ENCODE measurements at regions not wholly inside any gene's neighbourhood (a gene's known extent, or its start where the extent isn't known, plus 50 kb on each side); places are given as distances from the start of the nearest gene placed in this dataset.

DNA sequence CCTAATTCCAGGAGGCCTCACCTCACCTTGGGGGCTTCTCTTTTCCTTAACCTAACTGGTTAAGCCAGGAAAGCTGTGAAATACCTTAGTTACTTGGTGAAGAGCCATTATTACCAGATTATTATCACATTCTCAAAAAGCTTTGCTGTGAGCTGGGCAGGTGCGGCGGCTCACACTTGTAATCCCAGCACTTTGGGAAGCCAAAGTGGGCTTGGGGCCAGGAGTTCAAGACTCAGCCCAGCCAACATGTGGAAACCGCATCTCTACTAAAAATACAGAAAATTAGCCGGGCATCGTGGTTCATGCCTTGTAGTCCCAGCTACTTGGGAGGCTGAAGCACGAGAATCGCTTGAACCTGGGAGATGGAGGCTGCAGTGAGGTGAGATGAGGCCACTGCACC is 102.4 kb upstream of the KLF6 start:
- TF ChIP-seq CTCF (tag by site-specific recombination; IDR thresholded peaks at IDR 0.05) (no peak), ZNF274 (IDR thresholded peaks at IDR 0.05; ENCODE audit: low read length) (no peak), ZNF274 (tag by site-specific recombination; IDR thresholded peaks at IDR 0.05; ENCODE audit: borderline replicate concordance) (no peak), YY1 (tag by site-specific recombination; IDR thresholded peaks at IDR 0.05) (no peak), ZNF660 (tag by site-specific recombination; IDR thresholded peaks at IDR 0.05) (no peak), PBX3 (CRISPR knock-in tag; IDR thresholded peaks at IDR 0.05) (no peak), ZNF549 (tag by site-specific recombination; IDR thresholded peaks at IDR 0.05) (no peak), PATZ1 (tag by site-specific recombination; IDR thresholded peaks at IDR 0.05) (no peak), ZNF623 (tag by site-specific recombination; IDR thresholded peaks at IDR 0.05) (no peak), ZNF423 (tag by site-specific recombination; IDR thresholded peaks at IDR 0.05) (no peak), ZNF555 (tag by site-specific recombination; conservative IDR thresholded peaks at IDR 0.05) (no peak), ZBTB7A (tag by site-specific recombination; IDR thresholded peaks at IDR 0.05; ENCODE audit: low read depth) (no peak), ZSCAN30 (tag by site-specific recombination; IDR thresholded peaks at IDR 0.05) (no peak), ZNF777 (tag by site-specific recombination; IDR thresholded peaks at IDR 0.05; ENCODE audit: borderline replicate concordance) (no peak)
- TF ChIP-seq, protein P1, sequence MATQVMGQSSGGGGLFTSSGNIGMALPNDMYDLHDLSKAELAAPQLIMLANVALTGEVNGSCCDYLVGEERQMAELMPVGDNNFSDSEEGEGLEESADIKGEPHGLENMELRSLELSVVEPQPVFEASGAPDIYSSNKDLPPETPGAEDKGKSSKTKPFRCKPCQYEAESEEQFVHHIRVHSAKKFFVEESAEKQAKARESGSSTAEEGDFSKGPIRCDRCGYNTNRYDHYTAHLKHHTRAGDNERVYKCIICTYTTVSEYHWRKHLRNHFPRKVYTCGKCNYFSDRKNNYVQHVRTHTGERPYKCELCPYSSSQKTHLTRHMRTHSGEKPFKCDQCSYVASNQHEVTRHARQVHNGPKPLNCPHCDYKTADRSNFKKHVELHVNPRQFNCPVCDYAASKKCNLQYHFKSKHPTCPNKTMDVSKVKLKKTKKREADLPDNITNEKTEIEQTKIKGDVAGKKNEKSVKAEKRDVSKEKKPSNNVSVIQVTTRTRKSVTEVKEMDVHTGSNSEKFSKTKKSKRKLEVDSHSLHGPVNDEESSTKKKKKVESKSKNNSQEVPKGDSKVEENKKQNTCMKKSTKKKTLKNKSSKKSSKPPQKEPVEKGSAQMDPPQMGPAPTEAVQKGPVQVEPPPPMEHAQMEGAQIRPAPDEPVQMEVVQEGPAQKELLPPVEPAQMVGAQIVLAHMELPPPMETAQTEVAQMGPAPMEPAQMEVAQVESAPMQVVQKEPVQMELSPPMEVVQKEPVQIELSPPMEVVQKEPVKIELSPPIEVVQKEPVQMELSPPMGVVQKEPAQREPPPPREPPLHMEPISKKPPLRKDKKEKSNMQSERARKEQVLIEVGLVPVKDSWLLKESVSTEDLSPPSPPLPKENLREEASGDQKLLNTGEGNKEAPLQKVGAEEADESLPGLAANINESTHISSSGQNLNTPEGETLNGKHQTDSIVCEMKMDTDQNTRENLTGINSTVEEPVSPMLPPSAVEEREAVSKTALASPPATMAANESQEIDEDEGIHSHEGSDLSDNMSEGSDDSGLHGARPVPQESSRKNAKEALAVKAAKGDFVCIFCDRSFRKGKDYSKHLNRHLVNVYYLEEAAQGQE (tag by site-specific recombination; IDR thresholded peaks at IDR 0.05), result no peak
